Astrocyte (in vitro differentiated cells and primary cell): ENCODE measurements at regions not wholly inside any gene's neighbourhood (a gene's known extent, or its start where the extent isn't known, plus 50 kb on each side); places are given as distances from the start of the nearest gene placed in this dataset.

Source experiments
- DNase-seq: peaks from one replicate; pipeline ENCODE4 v3.0.0-alpha.2; 2010; ENCODE audit warnings: low read depth
- FAIRE-seq: peaks from 2 replicates; lab custom pipeline; 2011; peaks lifted over from hg19 to GRCh38; lab: Jason Lieb, UNC
- H2AFZ ChIP-seq: 2 replicates; pipeline ENCODE4 v1.6.0; 2012; ENCODE audit warnings: low read depth, low read length, inconsistent platforms
- H3K27ac ChIP-seq: 2 replicates; pipeline ENCODE4 v1.5.1; 2011; ENCODE audit warnings: low read depth, low read length, inconsistent platforms
- H3K27me3 ChIP-seq: 2 replicates; pipeline ENCODE4 v1.6.0; 2011; ENCODE audit warnings: low read length, inconsistent platforms; ENCODE audit not compliant: insufficient read depth
- H3K36me3 ChIP-seq: 2 replicates; pipeline ENCODE4 v1.5.1; 2011; ENCODE audit warnings: low read length, inconsistent platforms; ENCODE audit not compliant: insufficient read depth
- H3K4me1 ChIP-seq: 2 replicates; pipeline ENCODE4 v1.5.1; 2011; ENCODE audit warnings: low read length, inconsistent platforms; ENCODE audit not compliant: insufficient read depth
- H3K4me2 ChIP-seq: 2 replicates; pipeline ENCODE4 v1.6.0; 2012; ENCODE audit warnings: low read length, inconsistent platforms
- H3K4me3 ChIP-seq: 2 replicates; pipeline ENCODE4 v1.5.1; 2011; ENCODE audit warnings: low read depth, mild to moderate bottlenecking, low read length, inconsistent platforms; ENCODE audit not compliant: insufficient read depth
- H3K79me2 ChIP-seq: 2 replicates; pipeline ENCODE4 v1.6.0; 2012; ENCODE audit warnings: mild to moderate bottlenecking, low read length, inconsistent platforms; ENCODE audit not compliant: insufficient read depth
- H3K9ac ChIP-seq: 2 replicates; pipeline ENCODE4 v1.6.0; 2012; ENCODE audit warnings: mild to moderate bottlenecking, low read length, inconsistent platforms
- H3K9me3 ChIP-seq: 2 replicates; pipeline ENCODE4 v1.5.1; 2012; ENCODE audit warnings: low read depth, mild to moderate bottlenecking, low read length, inconsistent platforms; ENCODE audit not compliant: insufficient read depth
- H4K20me1 ChIP-seq: 2 replicates; pipeline ENCODE4 v1.6.0; 2012; ENCODE audit warnings: low read length, inconsistent platforms; ENCODE audit not compliant: insufficient read depth
- H3K27ac Mint-ChIP-seq: one replicate; pipeline ENCODE4 v1.8.0; 2021; ENCODE audit warnings: mild to moderate bottlenecking, mixed read lengths; ENCODE audit not compliant: unreplicated experiment
- H3K27me3 Mint-ChIP-seq: one replicate; pipeline ENCODE4 v1.8.0; 2021; ENCODE audit warnings: low read depth, mixed read lengths; ENCODE audit not compliant: unreplicated experiment
- H3K36me3 Mint-ChIP-seq: one replicate; pipeline ENCODE4 v1.8.0; 2021; ENCODE audit warnings: low read depth, mixed read lengths; ENCODE audit not compliant: unreplicated experiment
- H3K4me1 Mint-ChIP-seq: one replicate; pipeline ENCODE4 v1.8.0; 2021; ENCODE audit warnings: low read depth, mixed read lengths; ENCODE audit not compliant: unreplicated experiment
- H3K4me3 Mint-ChIP-seq: one replicate; pipeline ENCODE4 v1.8.0; 2021; ENCODE audit warnings: mild to moderate bottlenecking, moderate library complexity, mixed read lengths; ENCODE audit not compliant: unreplicated experiment
- H3K9me3 Mint-ChIP-seq: one replicate; pipeline ENCODE4 v1.8.0; 2021; ENCODE audit warnings: mild to moderate bottlenecking, mixed read lengths; ENCODE audit not compliant: unreplicated experiment
- CTCF ChIP-seq: IDR thresholded peaks from 2 replicates; pipeline ENCODE4 v1.5.1; 2011; ENCODE audit warnings: low read depth, mild to moderate bottlenecking, inconsistent platforms, low read length, moderate library complexity; ENCODE audit not compliant: insufficient read depth
- EZH2 ChIP-seq: IDR thresholded peaks from 2 replicates; pipeline ENCODE4 v1.6.1; 2012; ENCODE audit warnings: mild to moderate bottlenecking, low read length, inconsistent platforms; ENCODE audit not compliant: insufficient read depth

- Histone ChIP-seq H3K4me3 (no peak overlapping the region), H3K36me3 (no peaks in the 10 kb centered on the region), H4K20me1 (no peaks in the 10 kb centered on the region), H3K27ac (no peak overlapping the region), H3K9ac (no peak overlapping the region), H3K9me3 (no peaks in the 10 kb centered on the region), H3K4me2 (no peak overlapping the region), H3K4me1 (no peaks in the 10 kb centered on the region), H3K27me3 (no peaks in the 10 kb centered on the region), H2AFZ (no peak overlapping the region), H3K79me2 (no peaks in the 10 kb centered on the region)
- Mint-ChIP-seq H3K9me3 (no peaks in the 10 kb centered on the region), H3K4me3 (no peak overlapping the region), H3K27ac (no peak overlapping the region), H3K36me3 (no peaks in the 10 kb centered on the region), H3K4me1 (no peaks in the 10 kb centered on the region), H3K27me3 (no peaks in the 10 kb centered on the region)
- no peak for TF ChIP-seq CTCF
- DNase-seq = no peak
- FAIRE-seq = no peak
Observed at GRCh38 chr5:24325306-24325832, 319.4 kb downstream of the CDH10 start.

GRCh38 chr5:24331531-24331930 lies 313.2 kb downstream of the CDH10 start:
- no peaks in the 10 kb centered on the region for H4K20me1 ChIP-seq
- no peaks in the 10 kb centered on the region for H3K79me2 ChIP-seq
- H3K36me3 ChIP-seq = no peaks in the 10 kb centered on the region
- no peak overlapping the region for H3K4me2 ChIP-seq
- H3K9me3 ChIP-seq = no peaks in the 10 kb centered on the region
- no peak overlapping the region for H3K4me3 ChIP-seq
- H3K27me3 ChIP-seq = no peaks in the 10 kb centered on the region
- Mint-ChIP-seq H3K9me3 (no peaks in the 10 kb centered on the region), H3K4me3 (no peak overlapping the region), H3K36me3 (no peaks in the 10 kb centered on the region), H3K27me3 (no peaks in the 10 kb centered on the region), H3K27ac (no peak overlapping the region), H3K4me1 (no peaks in the 10 kb centered on the region)
- no peak overlapping the region for H2AFZ ChIP-seq
- H3K9ac ChIP-seq = no peak overlapping the region
- no peaks in the 10 kb centered on the region for H3K4me1 ChIP-seq
- TF ChIP-seq EZH2 (no peak), CTCF (no peak)
- DNase-seq (no peak), FAIRE-seq (no peak)
- H3K27ac ChIP-seq = no peak overlapping the region

- no peaks in the 10 kb centered on the region for H3K27me3 ChIP-seq
- Mint-ChIP-seq H3K36me3 (no peaks in the 10 kb centered on the region), H3K27me3 (peaks cover 6% of the 10 kb centered on the region), H3K27ac (no peak overlapping the region), H3K4me3 (no peak overlapping the region), H3K9me3 (no peaks in the 10 kb centered on the region), H3K4me1 (no peaks in the 10 kb centered on the region)
- H3K79me2 ChIP-seq = no peaks in the 10 kb centered on the region
- H3K36me3 ChIP-seq = no peaks in the 10 kb centered on the region
- no peak overlapping the region for H3K9ac ChIP-seq
- H3K27ac ChIP-seq = no peak overlapping the region
- no peaks in the 10 kb centered on the region for H3K4me1 ChIP-seq
- no peak for DNase-seq
- no peak for FAIRE-seq
- H3K4me2 ChIP-seq = no peak overlapping the region
- no peaks in the 10 kb centered on the region for H4K20me1 ChIP-seq
- TF ChIP-seq CTCF (no peak), EZH2 (no peak)
- H3K9me3 ChIP-seq = no peaks in the 10 kb centered on the region
- H2AFZ ChIP-seq = no peak overlapping the region
- H3K4me3 ChIP-seq = no peak overlapping the region
Observed at GRCh38 chr5:24347158-24347557, 297.6 kb downstream of the CDH10 start.
